Suprapubic skin (tissue), 3 donors: ENCODE measurements at regions not wholly inside any gene's neighbourhood (a gene's known extent, or its start where the extent isn't known, plus 50 kb on each side); places are given as distances from the start of the nearest gene placed in this dataset.

Experiments
- POLR2AphosphoS5 ChIP-seq, 3 donors: sonication (generic); formaldehyde crosslinking; IDR thresholded peaks; one replicate each; pipeline ENCODE4 v1.6.1; 2017; ENCODE audit warnings: antibody characterized with exemption in 3 of 3
- TF ChIP-seq, protein P1 (sequence below), 2 donors: fragments of 200-600 bp in 1 of 2; fragments of 450-650 bp in 1 of 2; sonication (generic) in 1 of 2; IDR thresholded peaks; one replicate each; pipeline ENCODE4 v1.5.1; 2016 to 2019; ENCODE audit warnings: antibody characterized with exemption in 2 of 2, mild to moderate bottlenecking in 1 of 2, moderate library complexity in 1 of 2

DNA sequence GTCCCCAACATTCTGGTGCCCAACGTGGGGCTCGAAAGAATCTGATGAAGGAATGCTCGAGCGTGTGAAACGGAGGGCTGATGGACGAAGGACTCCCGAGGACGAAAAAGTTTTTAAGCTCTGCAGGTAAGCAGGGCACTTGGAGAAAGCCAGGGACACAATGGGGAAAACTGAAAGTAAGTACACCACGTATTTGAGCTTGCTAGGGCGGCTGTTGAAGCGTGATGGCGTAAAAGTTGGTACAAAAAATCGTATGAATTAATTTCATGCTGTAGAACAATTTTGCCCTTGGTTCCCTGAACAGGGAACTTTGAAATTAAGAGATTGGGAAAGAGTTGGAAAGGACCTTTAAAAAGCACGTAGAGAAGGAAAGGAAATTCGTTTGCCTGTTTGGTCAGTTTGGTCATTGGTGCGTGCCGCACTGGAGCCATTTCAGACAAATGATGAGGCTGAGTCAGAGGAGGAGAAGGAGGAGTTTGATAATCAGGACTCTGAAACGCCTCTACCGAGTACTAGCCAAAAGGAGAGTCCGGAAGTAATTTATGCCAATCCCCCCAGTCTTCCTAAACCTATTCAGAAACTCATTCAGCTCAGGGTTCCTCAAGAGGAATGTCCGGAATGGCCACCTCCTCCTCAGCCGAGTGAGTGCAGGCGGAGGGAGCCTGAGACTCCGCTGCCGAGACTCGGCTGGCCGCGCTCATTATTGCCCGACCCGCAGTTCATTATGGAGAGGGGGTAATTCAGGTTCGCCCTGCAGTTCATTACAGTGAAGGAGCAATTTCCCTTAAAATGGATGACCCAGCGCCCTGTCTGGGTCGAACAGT is 59.2 kb upstream of the PRSS16 start:
- TF ChIP-seq, protein P1, sequence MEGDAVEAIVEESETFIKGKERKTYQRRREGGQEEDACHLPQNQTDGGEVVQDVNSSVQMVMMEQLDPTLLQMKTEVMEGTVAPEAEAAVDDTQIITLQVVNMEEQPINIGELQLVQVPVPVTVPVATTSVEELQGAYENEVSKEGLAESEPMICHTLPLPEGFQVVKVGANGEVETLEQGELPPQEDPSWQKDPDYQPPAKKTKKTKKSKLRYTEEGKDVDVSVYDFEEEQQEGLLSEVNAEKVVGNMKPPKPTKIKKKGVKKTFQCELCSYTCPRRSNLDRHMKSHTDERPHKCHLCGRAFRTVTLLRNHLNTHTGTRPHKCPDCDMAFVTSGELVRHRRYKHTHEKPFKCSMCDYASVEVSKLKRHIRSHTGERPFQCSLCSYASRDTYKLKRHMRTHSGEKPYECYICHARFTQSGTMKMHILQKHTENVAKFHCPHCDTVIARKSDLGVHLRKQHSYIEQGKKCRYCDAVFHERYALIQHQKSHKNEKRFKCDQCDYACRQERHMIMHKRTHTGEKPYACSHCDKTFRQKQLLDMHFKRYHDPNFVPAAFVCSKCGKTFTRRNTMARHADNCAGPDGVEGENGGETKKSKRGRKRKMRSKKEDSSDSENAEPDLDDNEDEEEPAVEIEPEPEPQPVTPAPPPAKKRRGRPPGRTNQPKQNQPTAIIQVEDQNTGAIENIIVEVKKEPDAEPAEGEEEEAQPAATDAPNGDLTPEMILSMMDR (IDR thresholded peaks at IDR 0.05) = no peak
- TF ChIP-seq POLR2AphosphoS5 (IDR thresholded peaks at IDR 0.05) = no peak
